ENCODE measurements at regions not wholly inside any gene's neighbourhood (a gene's known extent, or its start where the extent isn't known, plus 50 kb on each side); places are given as distances from the start of the nearest gene placed in this dataset.

DNA sequence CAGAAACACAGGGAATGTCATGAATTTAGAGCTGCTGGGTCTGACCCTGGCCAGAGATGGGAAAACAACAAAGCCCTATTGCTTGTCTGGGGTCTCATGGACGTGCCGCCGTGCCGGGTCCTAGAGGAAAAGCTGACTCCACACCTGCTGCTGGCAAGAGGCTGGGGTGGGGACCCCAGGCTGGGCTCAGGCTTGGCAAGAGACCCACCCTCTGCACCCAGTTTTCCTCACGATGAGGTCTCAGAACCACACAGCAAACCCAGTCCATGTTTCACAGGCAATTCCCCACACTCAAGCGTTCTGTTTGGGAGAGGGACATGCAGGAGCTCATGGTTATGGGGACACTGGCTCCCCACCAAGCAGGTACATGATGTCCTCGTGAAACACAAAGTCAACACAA is 367.3 kb upstream of the SALL3 start:
- DNase-seq (ENCODE audit: extremely low spot score), result no peak
- POLR2A ChIA-PET, result no interaction called here
- CTCF ChIA-PET, result no interaction called here
- TF ChIP-seq FOXM1 (IDR thresholded peaks at IDR 0.05; ENCODE audit: borderline replicate concordance), result no peak
- TF ChIP-seq, protein P1, sequence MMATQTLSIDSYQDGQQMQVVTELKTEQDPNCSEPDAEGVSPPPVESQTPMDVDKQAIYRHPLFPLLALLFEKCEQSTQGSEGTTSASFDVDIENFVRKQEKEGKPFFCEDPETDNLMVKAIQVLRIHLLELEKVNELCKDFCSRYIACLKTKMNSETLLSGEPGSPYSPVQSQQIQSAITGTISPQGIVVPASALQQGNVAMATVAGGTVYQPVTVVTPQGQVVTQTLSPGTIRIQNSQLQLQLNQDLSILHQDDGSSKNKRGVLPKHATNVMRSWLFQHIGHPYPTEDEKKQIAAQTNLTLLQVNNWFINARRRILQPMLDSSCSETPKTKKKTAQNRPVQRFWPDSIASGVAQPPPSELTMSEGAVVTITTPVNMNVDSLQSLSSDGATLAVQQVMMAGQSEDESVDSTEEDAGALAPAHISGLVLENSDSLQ (IDR thresholded peaks at IDR 0.05), result no peak
- TF ChIP-seq SUZ12 (IDR thresholded peaks at IDR 0.05), result no peak
- no peak for TF ChIP-seq NFRKB (IDR thresholded peaks at IDR 0.05)
- no peak for TF ChIP-seq LEF1 (IDR thresholded peaks at IDR 0.05; ENCODE audit: borderline replicate concordance)
- no peak for TF ChIP-seq FOXA1 (IDR thresholded peaks at IDR 0.05)
- TF ChIP-seq BHLHE40 (IDR thresholded peaks at IDR 0.05; ENCODE audit: borderline replicate concordance), result no peak
- no peak for TF ChIP-seq FOXK2 (IDR thresholded peaks at IDR 0.05)
- no peak for TF ChIP-seq TARDBP (IDR thresholded peaks at IDR 0.05)
- TF ChIP-seq ELF4 (IDR thresholded peaks at IDR 0.05), result no peak

GRCh38 chr18:78612801-78613200 is 366.8 kb upstream of the SALL3 start:
- TF ChIP-seq BHLHE40 (IDR thresholded peaks at IDR 0.05; ENCODE audit: borderline replicate concordance) (no peak), ELF4 (IDR thresholded peaks at IDR 0.05) (no peak), L3MBTL2 (conservative IDR thresholded peaks at IDR 0.05) (no peak), SUZ12 (IDR thresholded peaks at IDR 0.05) (no peak), ARNT (IDR thresholded peaks at IDR 0.05) (no peak), NFRKB (IDR thresholded peaks at IDR 0.05) (no peak), FOXK2 (IDR thresholded peaks at IDR 0.05) (no peak)
- TF ChIP-seq, protein P1 (IDR thresholded peaks at IDR 0.05), result no peak
- POLR2A ChIA-PET, result no interaction called here
- CTCF ChIA-PET, result no interaction called here
- DNase-seq (ENCODE audit: extremely low spot score), result no peak

DNA sequence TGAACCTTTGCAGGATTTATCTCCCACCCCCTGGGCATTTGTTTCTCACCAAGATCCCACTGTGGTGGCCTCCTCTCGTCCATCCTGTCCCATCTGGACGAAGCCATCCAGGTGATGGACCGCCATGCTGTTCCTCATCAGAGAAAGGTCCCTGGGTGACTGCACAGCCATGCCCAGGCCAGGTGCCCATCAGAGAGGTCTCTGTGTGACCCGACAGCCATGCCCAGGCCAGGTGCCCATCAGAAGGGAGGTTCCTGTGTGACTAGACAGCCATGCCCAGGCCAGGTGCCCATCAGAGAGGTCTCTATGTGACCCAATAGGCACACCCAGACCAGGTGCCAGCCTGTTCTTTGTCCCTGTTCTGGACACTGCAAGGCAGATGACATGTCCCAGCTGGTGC is 360.9 kb upstream of the SALL3 start:
- ChIA-PET CTCF (no interaction called here), POLR2A (no interaction called here)
- TF ChIP-seq TARDBP (IDR thresholded peaks at IDR 0.05) (no peak), NFRKB (IDR thresholded peaks at IDR 0.05) (no peak), HDGF (IDR thresholded peaks at IDR 0.05; ENCODE audit: borderline replicate concordance) (no peak), SP1 (IDR thresholded peaks at IDR 0.05) (no peak), FOXA1 (IDR thresholded peaks at IDR 0.05) (no peak), L3MBTL2 (conservative IDR thresholded peaks at IDR 0.05) (no peak), CTBP1 (IDR thresholded peaks at IDR 0.05; ENCODE audit: borderline replicate concordance) (no peak), SUZ12 (IDR thresholded peaks at IDR 0.05) (no peak), ELF4 (IDR thresholded peaks at IDR 0.05) (no peak), FOXK2 (IDR thresholded peaks at IDR 0.05) (no peak), ARNT (IDR thresholded peaks at IDR 0.05) (no peak), BHLHE40 (IDR thresholded peaks at IDR 0.05; ENCODE audit: borderline replicate concordance) (no peak), LEF1 (IDR thresholded peaks at IDR 0.05; ENCODE audit: borderline replicate concordance) (no peak), FOXM1 (IDR thresholded peaks at IDR 0.05; ENCODE audit: borderline replicate concordance) (no peak), ZNF384 (IDR thresholded peaks at IDR 0.05) (no peak)
- TF ChIP-seq, protein P1 (IDR thresholded peaks at IDR 0.05), result no peak
- no peak for DNase-seq (ENCODE audit: extremely low spot score)

DNA sequence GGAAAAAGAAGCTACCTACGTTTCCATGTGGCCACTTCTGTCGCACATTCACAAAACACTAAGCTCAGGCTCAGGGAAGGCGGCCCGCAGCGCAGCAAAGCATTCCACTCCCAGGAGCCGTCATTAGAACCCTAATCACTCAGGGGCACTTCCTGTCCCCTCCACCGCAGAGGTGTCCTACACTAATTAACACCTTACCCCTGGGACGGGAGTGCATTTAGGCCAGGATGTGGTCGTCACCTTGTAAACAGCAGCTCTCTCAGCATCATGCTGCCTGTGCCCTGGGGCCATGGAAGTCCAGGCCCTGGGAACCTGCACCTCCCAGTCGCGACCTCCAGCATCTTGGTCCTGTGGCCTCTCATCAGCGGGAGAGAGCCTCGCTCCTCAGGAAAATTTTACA is 359.8 kb upstream of the SALL3 start:
- TF ChIP-seq ARNT (IDR thresholded peaks at IDR 0.05) (no peak), BHLHE40 (IDR thresholded peaks at IDR 0.05; ENCODE audit: borderline replicate concordance) (no peak), ZNF384 (IDR thresholded peaks at IDR 0.05) (no peak), CTBP1 (IDR thresholded peaks at IDR 0.05; ENCODE audit: borderline replicate concordance) (no peak), FOXK2 (IDR thresholded peaks at IDR 0.05) (no peak), TARDBP (IDR thresholded peaks at IDR 0.05) (no peak), SP1 (IDR thresholded peaks at IDR 0.05) (no peak)
- TF ChIP-seq, protein P1 (IDR thresholded peaks at IDR 0.05), result no peak
- ChIA-PET CTCF (no interaction called here), POLR2A (no interaction called here)
- DNase-seq (ENCODE audit: extremely low spot score), result no peak

DNA sequence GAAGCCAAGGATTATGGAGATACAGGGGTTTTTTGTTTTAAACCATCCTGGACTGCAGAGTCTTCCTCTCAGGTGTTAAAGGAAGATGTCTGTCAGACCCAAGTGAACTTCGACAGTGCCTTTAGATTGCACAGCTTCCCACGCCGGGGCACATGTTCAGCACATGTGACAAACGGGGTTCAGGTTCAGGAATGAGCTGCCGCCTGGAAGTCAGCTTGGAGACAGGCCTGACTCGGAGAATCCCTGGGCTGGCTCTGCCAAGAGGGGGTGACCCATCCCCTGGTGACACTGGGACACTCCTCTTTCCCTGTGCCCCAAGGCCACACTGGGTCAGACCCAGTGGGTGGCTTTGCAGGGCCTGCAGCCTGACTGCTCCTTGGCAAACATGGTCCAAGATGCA is 359.3 kb upstream of the SALL3 start:
- ChIA-PET CTCF (no interaction called here), POLR2A (no interaction called here)
- TF ChIP-seq FOXM1 (IDR thresholded peaks at IDR 0.05; ENCODE audit: borderline replicate concordance) (no peak), FOXA1 (IDR thresholded peaks at IDR 0.05) (no peak), HDGF (IDR thresholded peaks at IDR 0.05; ENCODE audit: borderline replicate concordance) (no peak), BHLHE40 (IDR thresholded peaks at IDR 0.05; ENCODE audit: borderline replicate concordance) (no peak), ZNF384 (IDR thresholded peaks at IDR 0.05) (no peak)
- no peak for DNase-seq (ENCODE audit: extremely low spot score)

DNA sequence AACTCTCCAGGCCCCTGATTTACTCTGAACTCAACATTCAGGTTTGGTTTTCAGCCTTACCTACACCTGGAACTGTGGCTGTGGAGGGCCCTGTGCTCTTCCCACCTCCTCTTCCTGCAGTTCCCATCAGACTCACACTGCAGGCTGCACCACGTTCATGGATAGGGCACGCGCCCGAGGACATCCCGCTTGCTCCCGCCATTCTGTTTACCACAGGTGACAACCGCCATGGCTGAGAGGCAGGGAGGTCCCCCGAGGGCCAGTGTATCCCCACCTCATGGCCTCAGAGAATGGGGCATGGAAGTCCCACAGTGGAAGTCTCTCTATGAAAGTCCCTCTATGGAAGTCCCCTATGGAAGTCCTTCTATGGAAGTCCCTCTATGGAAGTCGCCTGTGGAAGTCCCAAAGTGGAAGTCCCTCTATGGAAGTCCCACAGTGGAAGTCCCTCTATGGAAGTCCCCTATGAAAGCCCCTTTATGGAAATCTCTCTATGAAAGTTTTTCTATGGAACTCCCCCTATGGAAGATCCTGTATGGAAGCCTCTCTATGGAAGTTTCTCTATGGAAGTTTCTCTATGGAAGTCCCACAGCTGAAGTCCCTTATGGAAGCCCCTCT is 358.4 kb upstream of the SALL3 start:
- no peak for TF ChIP-seq HDGF (IDR thresholded peaks at IDR 0.05; ENCODE audit: borderline replicate concordance)
- TF ChIP-seq ZNF384 (IDR thresholded peaks at IDR 0.05), result no peak
- no peak for TF ChIP-seq ELF4 (IDR thresholded peaks at IDR 0.05)
- TF ChIP-seq, protein P1 (IDR thresholded peaks at IDR 0.05), result no peak
- TF ChIP-seq BHLHE40 (IDR thresholded peaks at IDR 0.05; ENCODE audit: borderline replicate concordance), result no peak
- no peak for TF ChIP-seq SUZ12 (IDR thresholded peaks at IDR 0.05)
- no peak for TF ChIP-seq CTBP1 (IDR thresholded peaks at IDR 0.05; ENCODE audit: borderline replicate concordance)
- no peak for TF ChIP-seq LEF1 (IDR thresholded peaks at IDR 0.05; ENCODE audit: borderline replicate concordance)
- TF ChIP-seq L3MBTL2 (conservative IDR thresholded peaks at IDR 0.05), result no peak
- no peak for TF ChIP-seq ARNT (IDR thresholded peaks at IDR 0.05)
- no peak for TF ChIP-seq NFRKB (IDR thresholded peaks at IDR 0.05)
- TF ChIP-seq FOXA1 (IDR thresholded peaks at IDR 0.05), result no peak
- TF ChIP-seq SP1 (IDR thresholded peaks at IDR 0.05), result no peak
- ChIA-PET POLR2A (no interaction called here), CTCF (no interaction called here)

More for the DNA sequence above, 358.4 kb upstream of the SALL3 start:
- no peak for DNase-seq (ENCODE audit: extremely low spot score)
